ENCODE measurements at regions not wholly inside any gene's neighbourhood (a gene's known extent, or its start where the extent isn't known, plus 50 kb on each side); places are given as distances from the start of the nearest gene placed in this dataset.

GRCh38 chr1:103945774-103946173 lies 196.1 kb downstream of the AMY1C start:
- no peak overlapping the region for H3K4me3 Mint-ChIP-seq (ENCODE audit: unreplicated experiment)
- Histone ChIP-seq H3K36me3 (ENCODE audit: control insufficient read depth, insufficient read depth, low read length) (no peaks in the 10 kb centered on the region), H3K4me3 (ENCODE audit: low read depth, low read length) (no peak overlapping the region), H3K27me3 (replicated peaks; ENCODE audit: control insufficient read depth, insufficient read depth, low read length) (no peaks in the 10 kb centered on the region), H3K9me3 (no peaks in the 10 kb centered on the region), H3K4me1 (no peaks in the 10 kb centered on the region)
- ChIA-PET CTCF (no interaction called here), POLR2A (no interaction called here)
- H3K9me3 Mint-ChIP-seq (ENCODE audit: unreplicated experiment), result no peaks in the 10 kb centered on the region
- H3K27ac Mint-ChIP-seq (ENCODE audit: unreplicated experiment), result no peak overlapping the region
- peaks cover 2% of the 10 kb centered on the region for H3K27me3 Mint-ChIP-seq (ENCODE audit: insufficient read depth, unreplicated experiment)
- H3K36me3 Mint-ChIP-seq (ENCODE audit: insufficient read depth, unreplicated experiment), result no peaks in the 10 kb centered on the region
- no peak for DNase-seq
- no peak for TF ChIP-seq CTCF (IDR thresholded peaks at IDR 0.05; ENCODE audit: insufficient read depth in 1 of 2, low read depth in 1 of 2, low read length in 1 of 2, severe bottlenecking in 1 of 2, unreplicated experiment in 1 of 2)
- no peaks in the 10 kb centered on the region for H3K4me1 Mint-ChIP-seq (ENCODE audit: low read depth, unreplicated experiment)
- BruUV-seq (replicated peaks), result no TSS peak
- intact Hi-C loops (cut with micrococcal nuclease; ENCODE audit: unreplicated experiment), result no loop called here

GRCh38 chr1:103948526-103948925 lies 198.8 kb downstream of the AMY1C start:
- H3K27me3 Mint-ChIP-seq (ENCODE audit: insufficient read depth, unreplicated experiment), result no peaks in the 10 kb centered on the region
- no peaks in the 10 kb centered on the region for H3K36me3 Mint-ChIP-seq (ENCODE audit: insufficient read depth, unreplicated experiment)
- no peak overlapping the region for H3K27ac Mint-ChIP-seq (ENCODE audit: unreplicated experiment)
- no TSS peak for BruUV-seq (replicated peaks)
- ChIA-PET POLR2A (no interaction called here), CTCF (no interaction called here)
- no peaks in the 10 kb centered on the region for H3K4me1 Mint-ChIP-seq (ENCODE audit: low read depth, unreplicated experiment)
- Histone ChIP-seq H3K9me3 (no peaks in the 10 kb centered on the region), H3K4me1 (no peaks in the 10 kb centered on the region), H3K4me3 (ENCODE audit: low read depth, low read length) (no peak overlapping the region), H3K27me3 (replicated peaks; ENCODE audit: control insufficient read depth, insufficient read depth, low read length) (no peaks in the 10 kb centered on the region), H3K36me3 (ENCODE audit: control insufficient read depth, insufficient read depth, low read length) (no peaks in the 10 kb centered on the region)
- intact Hi-C loops (cut with micrococcal nuclease; ENCODE audit: unreplicated experiment), result no loop called here
- DNase-seq, result no peak
- TF ChIP-seq CTCF (IDR thresholded peaks at IDR 0.05; ENCODE audit: insufficient read depth in 1 of 2, low read depth in 1 of 2, low read length in 1 of 2, severe bottlenecking in 1 of 2, unreplicated experiment in 1 of 2), result no peak
- H3K4me3 Mint-ChIP-seq (ENCODE audit: unreplicated experiment), result no peak overlapping the region
- H3K9me3 Mint-ChIP-seq (ENCODE audit: unreplicated experiment), result no peaks in the 10 kb centered on the region

- H3K4me1 ChIP-seq, result no peaks in the 10 kb centered on the region
- ChIA-PET POLR2A (no interaction called here), CTCF (no interaction called here)
- H3K27me3 ChIP-seq (replicated peaks; ENCODE audit: control insufficient read depth, insufficient read depth, low read length), result no peaks in the 10 kb centered on the region
- no peak for DNase-seq
- no peaks in the 10 kb centered on the region for H3K9me3 ChIP-seq
- no peak for TF ChIP-seq CTCF (IDR thresholded peaks at IDR 0.05; ENCODE audit: insufficient read depth in 1 of 2, low read depth in 1 of 2, low read length in 1 of 2, severe bottlenecking in 1 of 2, unreplicated experiment in 1 of 2)
- Mint-ChIP-seq H3K27ac (ENCODE audit: unreplicated experiment) (no peak overlapping the region), H3K4me3 (ENCODE audit: unreplicated experiment) (no peak overlapping the region), H3K36me3 (ENCODE audit: insufficient read depth, unreplicated experiment) (no peaks in the 10 kb centered on the region), H3K9me3 (ENCODE audit: unreplicated experiment) (no peaks in the 10 kb centered on the region), H3K4me1 (ENCODE audit: low read depth, unreplicated experiment) (no peaks in the 10 kb centered on the region), H3K27me3 (ENCODE audit: insufficient read depth, unreplicated experiment) (no peaks in the 10 kb centered on the region)
- intact Hi-C loops (cut with micrococcal nuclease; ENCODE audit: unreplicated experiment), result no loop called here
- H3K36me3 ChIP-seq (ENCODE audit: control insufficient read depth, insufficient read depth, low read length), result no peaks in the 10 kb centered on the region
- no peak overlapping the region for H3K4me3 ChIP-seq (ENCODE audit: low read depth, low read length)
- BruUV-seq (replicated peaks), result no TSS peak
Observed at GRCh38 chr1:103949779-103950178, 200.1 kb downstream of the AMY1C start.
